K562 (cell line): ENCODE measurements at regions not wholly inside any gene's neighbourhood (a gene's known extent, or its start where the extent isn't known, plus 50 kb on each side); places are given as distances from the start of the nearest gene placed in this dataset.

ENCODE experiments used
- POU5F1 ChIP-seq: fragments of 150-350 bp; IDR thresholded peaks from 2 replicates; pipeline ENCODE4 v1.6.1; 2014; ENCODE audit warnings: borderline replicate concordance, low read length, low read depth, mild to moderate bottlenecking; ENCODE audit not compliant: partially characterized antibody
- SREBF2 ChIP-seq: sonication (generic); formaldehyde crosslinking; IDR thresholded peaks from 2 replicates; pipeline ENCODE4 v1.4.0; 2020; ENCODE audit warnings: mild to moderate bottlenecking, missing genetic modification reagents
- XRCC3 ChIP-seq: fragments of 450-650 bp; IDR thresholded peaks from 2 replicates; pipeline ENCODE4 v1.6.1; 2017; ENCODE audit warnings: mild to moderate bottlenecking, moderate library complexity
- TF ChIP-seq, protein P1 (sequence below): fragments of 200-600 bp; sonication (generic); IDR thresholded peaks from one replicate; pipeline ENCODE4 v1.6.1; 2012; ENCODE audit warnings: mild to moderate bottlenecking, low read depth, low read length, inconsistent platforms

DNA sequence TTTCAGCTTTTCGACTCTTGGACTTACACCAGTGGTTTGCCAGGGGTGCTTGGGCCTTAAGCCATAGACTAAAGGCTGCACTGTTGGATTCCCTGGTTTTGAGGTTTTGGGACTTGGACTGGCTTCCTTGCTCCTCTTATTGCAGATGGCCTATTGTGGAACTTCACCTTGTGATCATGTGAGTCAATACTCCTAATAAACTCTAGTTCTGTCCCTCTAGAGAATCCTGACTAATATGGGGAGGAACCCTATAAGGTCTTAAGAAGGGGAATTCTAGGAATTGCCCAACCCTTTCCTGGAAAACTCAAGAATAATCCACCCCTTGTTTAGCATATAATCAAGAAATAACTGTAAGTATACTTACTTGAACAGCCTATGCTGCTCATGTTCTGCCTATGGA is 491.8 kb downstream of the TMEM135 start (continued):
- TF ChIP-seq, protein P1, sequence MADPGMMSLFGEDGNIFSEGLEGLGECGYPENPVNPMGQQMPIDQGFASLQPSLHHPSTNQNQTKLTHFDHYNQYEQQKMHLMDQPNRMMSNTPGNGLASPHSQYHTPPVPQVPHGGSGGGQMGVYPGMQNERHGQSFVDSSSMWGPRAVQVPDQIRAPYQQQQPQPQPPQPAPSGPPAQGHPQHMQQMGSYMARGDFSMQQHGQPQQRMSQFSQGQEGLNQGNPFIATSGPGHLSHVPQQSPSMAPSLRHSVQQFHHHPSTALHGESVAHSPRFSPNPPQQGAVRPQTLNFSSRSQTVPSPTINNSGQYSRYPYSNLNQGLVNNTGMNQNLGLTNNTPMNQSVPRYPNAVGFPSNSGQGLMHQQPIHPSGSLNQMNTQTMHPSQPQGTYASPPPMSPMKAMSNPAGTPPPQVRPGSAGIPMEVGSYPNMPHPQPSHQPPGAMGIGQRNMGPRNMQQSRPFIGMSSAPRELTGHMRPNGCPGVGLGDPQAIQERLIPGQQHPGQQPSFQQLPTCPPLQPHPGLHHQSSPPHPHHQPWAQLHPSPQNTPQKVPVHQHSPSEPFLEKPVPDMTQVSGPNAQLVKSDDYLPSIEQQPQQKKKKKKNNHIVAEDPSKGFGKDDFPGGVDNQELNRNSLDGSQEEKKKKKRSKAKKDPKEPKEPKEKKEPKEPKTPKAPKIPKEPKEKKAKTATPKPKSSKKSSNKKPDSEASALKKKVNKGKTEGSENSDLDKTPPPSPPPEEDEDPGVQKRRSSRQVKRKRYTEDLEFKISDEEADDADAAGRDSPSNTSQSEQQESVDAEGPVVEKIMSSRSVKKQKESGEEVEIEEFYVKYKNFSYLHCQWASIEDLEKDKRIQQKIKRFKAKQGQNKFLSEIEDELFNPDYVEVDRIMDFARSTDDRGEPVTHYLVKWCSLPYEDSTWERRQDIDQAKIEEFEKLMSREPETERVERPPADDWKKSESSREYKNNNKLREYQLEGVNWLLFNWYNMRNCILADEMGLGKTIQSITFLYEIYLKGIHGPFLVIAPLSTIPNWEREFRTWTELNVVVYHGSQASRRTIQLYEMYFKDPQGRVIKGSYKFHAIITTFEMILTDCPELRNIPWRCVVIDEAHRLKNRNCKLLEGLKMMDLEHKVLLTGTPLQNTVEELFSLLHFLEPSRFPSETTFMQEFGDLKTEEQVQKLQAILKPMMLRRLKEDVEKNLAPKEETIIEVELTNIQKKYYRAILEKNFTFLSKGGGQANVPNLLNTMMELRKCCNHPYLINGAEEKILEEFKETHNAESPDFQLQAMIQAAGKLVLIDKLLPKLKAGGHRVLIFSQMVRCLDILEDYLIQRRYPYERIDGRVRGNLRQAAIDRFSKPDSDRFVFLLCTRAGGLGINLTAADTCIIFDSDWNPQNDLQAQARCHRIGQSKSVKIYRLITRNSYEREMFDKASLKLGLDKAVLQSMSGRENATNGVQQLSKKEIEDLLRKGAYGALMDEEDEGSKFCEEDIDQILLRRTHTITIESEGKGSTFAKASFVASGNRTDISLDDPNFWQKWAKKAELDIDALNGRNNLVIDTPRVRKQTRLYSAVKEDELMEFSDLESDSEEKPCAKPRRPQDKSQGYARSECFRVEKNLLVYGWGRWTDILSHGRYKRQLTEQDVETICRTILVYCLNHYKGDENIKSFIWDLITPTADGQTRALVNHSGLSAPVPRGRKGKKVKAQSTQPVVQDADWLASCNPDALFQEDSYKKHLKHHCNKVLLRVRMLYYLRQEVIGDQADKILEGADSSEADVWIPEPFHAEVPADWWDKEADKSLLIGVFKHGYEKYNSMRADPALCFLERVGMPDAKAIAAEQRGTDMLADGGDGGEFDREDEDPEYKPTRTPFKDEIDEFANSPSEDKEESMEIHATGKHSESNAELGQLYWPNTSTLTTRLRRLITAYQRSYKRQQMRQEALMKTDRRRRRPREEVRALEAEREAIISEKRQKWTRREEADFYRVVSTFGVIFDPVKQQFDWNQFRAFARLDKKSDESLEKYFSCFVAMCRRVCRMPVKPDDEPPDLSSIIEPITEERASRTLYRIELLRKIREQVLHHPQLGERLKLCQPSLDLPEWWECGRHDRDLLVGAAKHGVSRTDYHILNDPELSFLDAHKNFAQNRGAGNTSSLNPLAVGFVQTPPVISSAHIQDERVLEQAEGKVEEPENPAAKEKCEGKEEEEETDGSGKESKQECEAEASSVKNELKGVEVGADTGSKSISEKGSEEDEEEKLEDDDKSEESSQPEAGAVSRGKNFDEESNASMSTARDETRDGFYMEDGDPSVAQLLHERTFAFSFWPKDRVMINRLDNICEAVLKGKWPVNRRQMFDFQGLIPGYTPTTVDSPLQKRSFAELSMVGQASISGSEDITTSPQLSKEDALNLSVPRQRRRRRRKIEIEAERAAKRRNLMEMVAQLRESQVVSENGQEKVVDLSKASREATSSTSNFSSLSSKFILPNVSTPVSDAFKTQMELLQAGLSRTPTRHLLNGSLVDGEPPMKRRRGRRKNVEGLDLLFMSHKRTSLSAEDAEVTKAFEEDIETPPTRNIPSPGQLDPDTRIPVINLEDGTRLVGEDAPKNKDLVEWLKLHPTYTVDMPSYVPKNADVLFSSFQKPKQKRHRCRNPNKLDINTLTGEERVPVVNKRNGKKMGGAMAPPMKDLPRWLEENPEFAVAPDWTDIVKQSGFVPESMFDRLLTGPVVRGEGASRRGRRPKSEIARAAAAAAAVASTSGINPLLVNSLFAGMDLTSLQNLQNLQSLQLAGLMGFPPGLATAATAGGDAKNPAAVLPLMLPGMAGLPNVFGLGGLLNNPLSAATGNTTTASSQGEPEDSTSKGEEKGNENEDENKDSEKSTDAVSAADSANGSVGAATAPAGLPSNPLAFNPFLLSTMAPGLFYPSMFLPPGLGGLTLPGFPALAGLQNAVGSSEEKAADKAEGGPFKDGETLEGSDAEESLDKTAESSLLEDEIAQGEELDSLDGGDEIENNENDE: no peak
- TF ChIP-seq SREBF2 (CRISPR knock-in tag) (no peak), POU5F1 (no peak), XRCC3 (no peak)
- TF ChIP-seq, all 486 proteins: peak for 0
